ENCODE measurements at regions not wholly inside any gene's neighbourhood (a gene's known extent, or its start where the extent isn't known, plus 50 kb on each side); places are given as distances from the start of the nearest gene placed in this dataset.

DNA sequence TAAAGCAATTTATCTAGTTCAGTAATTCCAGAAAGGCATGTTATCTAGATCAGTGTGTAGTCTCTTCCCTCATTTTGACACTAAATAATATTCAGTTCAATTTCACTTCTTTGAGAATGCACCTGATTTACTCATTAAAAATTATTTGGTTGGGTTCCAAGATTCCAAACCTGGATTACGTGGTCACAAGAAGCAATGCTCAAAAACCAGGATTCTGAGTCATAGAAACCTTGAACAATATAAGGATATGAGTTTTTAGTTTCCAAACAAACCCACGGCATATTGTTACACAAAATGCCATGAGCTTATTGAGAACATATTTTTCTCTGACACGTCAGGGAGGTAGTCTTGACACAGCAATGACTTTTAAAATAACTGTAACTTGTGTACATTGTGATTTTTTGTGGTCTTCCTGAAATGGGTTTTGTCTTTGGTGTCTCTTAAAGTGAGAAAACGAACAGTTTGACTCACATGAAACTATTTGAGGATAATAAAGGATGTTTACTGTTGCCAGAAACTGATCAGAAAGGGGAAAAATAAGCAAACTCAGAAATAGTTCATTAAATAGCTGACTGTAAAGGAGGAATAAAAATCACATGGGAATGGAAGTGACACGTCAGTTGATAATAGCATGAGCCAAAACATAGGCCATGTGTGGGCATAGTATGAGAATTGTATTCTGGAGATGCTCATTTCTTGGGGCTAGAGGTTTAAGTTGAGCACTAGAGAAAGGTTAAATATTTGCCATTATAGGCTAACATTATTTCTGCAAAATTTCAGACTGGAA is 617.7 kb upstream of the CDH2 start:
- DNase-seq (ENCODE audit: low read depth in 2 of 2) = peak; percentile 72 to 97
- TF ChIP-seq, protein P1, sequence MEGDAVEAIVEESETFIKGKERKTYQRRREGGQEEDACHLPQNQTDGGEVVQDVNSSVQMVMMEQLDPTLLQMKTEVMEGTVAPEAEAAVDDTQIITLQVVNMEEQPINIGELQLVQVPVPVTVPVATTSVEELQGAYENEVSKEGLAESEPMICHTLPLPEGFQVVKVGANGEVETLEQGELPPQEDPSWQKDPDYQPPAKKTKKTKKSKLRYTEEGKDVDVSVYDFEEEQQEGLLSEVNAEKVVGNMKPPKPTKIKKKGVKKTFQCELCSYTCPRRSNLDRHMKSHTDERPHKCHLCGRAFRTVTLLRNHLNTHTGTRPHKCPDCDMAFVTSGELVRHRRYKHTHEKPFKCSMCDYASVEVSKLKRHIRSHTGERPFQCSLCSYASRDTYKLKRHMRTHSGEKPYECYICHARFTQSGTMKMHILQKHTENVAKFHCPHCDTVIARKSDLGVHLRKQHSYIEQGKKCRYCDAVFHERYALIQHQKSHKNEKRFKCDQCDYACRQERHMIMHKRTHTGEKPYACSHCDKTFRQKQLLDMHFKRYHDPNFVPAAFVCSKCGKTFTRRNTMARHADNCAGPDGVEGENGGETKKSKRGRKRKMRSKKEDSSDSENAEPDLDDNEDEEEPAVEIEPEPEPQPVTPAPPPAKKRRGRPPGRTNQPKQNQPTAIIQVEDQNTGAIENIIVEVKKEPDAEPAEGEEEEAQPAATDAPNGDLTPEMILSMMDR (IDR thresholded peaks at IDR 0.05; ENCODE audit: low read depth, low read length) = no peak

DNA sequence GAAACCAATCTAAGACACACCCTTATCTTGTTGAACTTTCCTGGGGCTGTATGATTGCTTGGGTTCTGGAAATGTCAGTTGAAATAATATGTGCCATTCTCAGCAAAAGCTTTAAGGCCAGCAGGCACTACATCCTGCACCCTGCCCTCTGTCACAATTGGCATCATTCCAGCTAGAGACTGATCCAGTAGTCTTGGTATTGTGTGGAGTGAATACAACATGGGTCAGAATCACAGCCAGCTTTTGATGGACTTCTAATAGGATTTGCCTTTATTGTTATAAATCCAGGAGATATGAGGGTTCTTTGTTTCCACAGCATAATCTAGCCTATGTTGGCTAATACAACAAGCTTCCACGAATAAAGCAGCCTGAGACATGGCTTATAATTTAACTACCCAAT is 617.0 kb upstream of the CDH2 start:
- TF ChIP-seq, protein P1 (IDR thresholded peaks at IDR 0.05; ENCODE audit: low read depth, low read length) = no peak
- peak; percentile 39 to 49 for DNase-seq (ENCODE audit: low read depth in 2 of 2)
- no peak overlapping the region for H3K4me3 ChIP-seq (replicated peaks in 1 of 2; ENCODE audit: low read depth in 2 of 2, low read length in 2 of 2)

More for the DNA sequence above, 617.7 kb upstream of the CDH2 start:
- H3K4me3 ChIP-seq (replicated peaks in 1 of 2; ENCODE audit: low read depth in 2 of 2, low read length in 2 of 2) = no peak overlapping the region

DNA sequence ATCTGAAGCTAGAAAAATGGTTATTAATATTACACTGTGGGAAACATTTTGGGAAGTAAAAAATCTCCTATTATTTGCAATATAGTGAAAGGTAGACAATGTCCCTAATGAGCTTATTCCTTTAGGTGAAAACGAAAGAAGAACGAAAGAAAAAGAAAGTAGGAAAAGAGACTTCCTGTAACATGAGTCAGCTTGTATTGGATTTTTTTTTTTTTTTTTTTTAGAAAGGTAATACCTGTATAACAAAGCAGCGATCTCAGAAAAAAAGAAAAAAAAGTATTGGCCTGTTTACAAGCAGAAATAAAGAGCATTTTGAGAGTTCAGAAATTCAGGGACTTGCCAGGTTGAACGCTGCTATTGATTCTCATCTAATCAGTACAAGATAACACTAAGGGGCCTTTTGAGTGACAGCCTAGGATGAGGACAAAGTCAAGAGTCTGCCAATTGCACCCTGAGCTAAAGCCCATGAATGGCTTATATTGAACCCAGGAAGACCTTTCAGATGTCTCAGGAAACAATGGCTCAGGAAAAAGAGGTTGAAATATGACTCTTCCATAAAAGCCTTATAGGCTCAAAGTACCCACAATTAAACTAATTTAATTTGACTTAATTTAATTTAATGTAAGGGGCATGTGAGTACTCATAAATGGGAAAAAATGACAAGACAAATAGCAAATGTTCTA is 615.6 kb upstream of the CDH2 start:
- TF ChIP-seq, protein P1 (IDR thresholded peaks at IDR 0.05; ENCODE audit: low read depth, low read length) = no peak
- no peak for DNase-seq (ENCODE audit: low read depth in 2 of 2)
- no peak overlapping the region for H3K4me3 ChIP-seq (replicated peaks in 1 of 2; ENCODE audit: low read depth in 2 of 2, low read length in 2 of 2)

DNA sequence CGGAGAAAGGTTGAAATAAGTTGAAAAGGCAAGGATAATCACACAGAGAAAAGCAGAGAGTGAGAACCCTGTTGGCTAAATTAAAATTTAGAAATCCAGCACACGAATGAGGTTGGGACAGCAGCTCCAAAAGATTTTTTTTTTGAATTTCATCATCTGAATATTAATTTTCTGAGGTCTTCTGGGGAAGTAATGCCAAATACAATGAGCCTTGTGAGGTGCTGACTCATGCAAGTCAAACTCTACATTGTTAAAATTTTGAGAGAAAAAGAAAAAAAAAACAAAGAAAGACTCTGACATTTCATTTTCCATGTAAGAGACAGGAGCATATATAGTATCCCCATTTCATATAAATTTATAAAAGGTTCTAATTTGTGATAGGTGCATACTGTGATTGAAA is 614.2 kb upstream of the CDH2 start:
- peak; percentile 51 to 82 for DNase-seq (ENCODE audit: low read depth in 2 of 2)
- no peak overlapping the region for H3K4me3 ChIP-seq (replicated peaks in 1 of 2; ENCODE audit: low read depth in 2 of 2, low read length in 2 of 2)
- TF ChIP-seq, protein P1 (IDR thresholded peaks at IDR 0.05; ENCODE audit: low read depth, low read length) = no peak

DNA sequence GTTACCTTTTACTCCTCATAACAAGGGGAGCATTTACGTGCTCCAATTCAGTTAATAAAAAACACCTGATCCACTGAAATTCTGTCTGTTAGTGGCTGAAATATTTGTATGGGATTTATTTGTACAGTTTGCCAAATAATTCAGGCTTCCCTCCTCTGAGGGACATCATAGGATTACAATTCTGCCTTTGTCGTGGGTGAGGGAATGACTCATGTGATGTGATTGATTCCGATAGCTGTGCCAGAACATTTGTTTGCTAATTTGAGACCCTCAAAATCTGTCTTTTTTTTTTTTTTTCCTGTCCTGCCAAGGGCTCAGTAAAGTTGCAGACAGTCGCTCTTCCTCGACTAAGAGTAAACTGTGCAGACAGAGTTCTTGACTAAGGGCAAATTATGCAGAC is 612.6 kb upstream of the CDH2 start:
- no peak overlapping the region for H3K4me3 ChIP-seq (replicated peaks in 1 of 2; ENCODE audit: low read depth in 2 of 2, low read length in 2 of 2)
- TF ChIP-seq, protein P1 (IDR thresholded peaks at IDR 0.05; ENCODE audit: low read depth, low read length) = no peak
- no peak for DNase-seq (ENCODE audit: low read depth in 2 of 2)

DNA sequence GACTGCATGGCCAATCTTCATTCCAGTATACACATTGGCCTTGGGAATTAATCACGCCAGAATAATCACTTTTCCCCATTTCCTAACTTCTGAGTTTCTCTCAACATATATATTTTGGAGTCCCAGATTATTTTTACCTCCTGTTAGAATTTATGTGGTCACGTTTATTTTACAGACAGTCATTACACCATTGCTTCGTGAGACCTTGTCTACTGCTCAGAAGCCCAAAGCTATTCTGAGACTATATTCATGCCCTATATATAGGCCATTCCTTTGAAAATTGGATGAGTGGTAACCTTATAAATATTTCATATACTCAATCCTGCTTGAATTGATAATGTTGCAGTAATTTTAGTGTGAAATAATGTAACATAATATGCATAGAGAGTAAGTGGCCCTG is 610.0 kb upstream of the CDH2 start:
- no peak for DNase-seq (ENCODE audit: low read depth in 2 of 2)
- TF ChIP-seq, protein P1 (IDR thresholded peaks at IDR 0.05; ENCODE audit: low read depth, low read length) = no peak
- no peak overlapping the region for H3K4me3 ChIP-seq (replicated peaks in 1 of 2; ENCODE audit: low read depth in 2 of 2, low read length in 2 of 2)
